Retinal pigment epithelial cell (primary cell): ENCODE measurements at regions not wholly inside any gene's neighbourhood (a gene's known extent, or its start where the extent isn't known, plus 50 kb on each side); places are given as distances from the start of the nearest gene placed in this dataset.
A peak's percentile ranks its signal among the peaks of the same experiment; 100 is the strongest.

Experiments used
- DNase-seq: peaks from one replicate; pipeline ENCODE4 v3.0.0-alpha.2; 2010; ENCODE audit warnings: low read depth
- H3K4me3 ChIP-seq: 2 replicates; pipeline ENCODE4 v1.5.1; 2011; ENCODE audit warnings: mild to moderate bottlenecking, low read length, control low read depth, moderate library complexity
- CTCF ChIP-seq: conservative IDR thresholded peaks from 2 replicates; pipeline ENCODE4 v1.5.1; 2011; ENCODE audit warnings: low read depth, low read length, control low read depth, inconsistent platforms

- no peak for DNase-seq
- H3K4me3 ChIP-seq: no peak overlapping the region
- no peak for TF ChIP-seq CTCF
These were observed 312.0 kb upstream of the MSX2 start for GRCh38 chr5:174412374-174412773.

GRCh38 chr5:174412941-174413340, 311.4 kb upstream of the MSX2 start:
- H3K4me3 ChIP-seq: no peak overlapping the region
- no peak for TF ChIP-seq CTCF
- DNase-seq: no peak

- TF ChIP-seq CTCF: no peak
- H3K4me3 ChIP-seq: no peak overlapping the region
- no peak for DNase-seq
These were observed 310.6 kb upstream of the MSX2 start for GRCh38 chr5:174413567-174414314.

GRCh38 chr5:174414315-174414710, 310.1 kb upstream of the MSX2 start:
- no peak overlapping the region for H3K4me3 ChIP-seq
- no peak for DNase-seq
- no peak for TF ChIP-seq CTCF

- H3K4me3 ChIP-seq: peak overlapping the region; percentile 14
- no peak for TF ChIP-seq CTCF
- no peak for DNase-seq
These were observed 305.4 kb upstream of the MSX2 start for GRCh38 chr5:174418809-174419539.

GRCh38 chr5:174419540-174420132, 304.7 kb upstream of the MSX2 start:
- peak; percentile 97 for TF ChIP-seq CTCF
- H3K4me3 ChIP-seq: peak overlapping the region; percentile 14
- peak; percentile 68 for DNase-seq
